Esophagus squamous epithelium (tissue), 5 donors: ENCODE measurements at regions not wholly inside any gene's neighbourhood (a gene's known extent, or its start where the extent isn't known, plus 50 kb on each side); places are given as distances from the start of the nearest gene placed in this dataset.
"Not testable (repeated sequence)": the region's sequence is repeated elsewhere in the genome, so short reads cannot be mapped to it uniquely, and the experiment has no call there.

ENCODE experiments used
- DNase-seq: peaks from one replicate; lab custom pipeline; 2025; lab: John Stamatoyannopoulos, UW
- H3K27ac ChIP-seq, 4 donors: fragments of 200-600 bp; sonication (generic); one replicate each; pipeline ENCODE4 v1.5.1; 2016 to 2019; ENCODE audit warnings: mild to moderate bottlenecking in 1 of 4
- H3K27me3 ChIP-seq, 4 donors: fragments of 200-600 bp; sonication (generic); 1 replicate in 3 of 4; 2 replicates in 1 of 4; pipeline versions ENCODE4 v1.5.1 to v1.6.0; 2017 to 2021; ENCODE audit warnings: antibody characterized with exemption in 1 of 4
- H3K36me3 ChIP-seq, 3 donors: fragments of 200-600 bp; sonication (generic); one replicate each; pipeline ENCODE4 v1.5.1; 2016 to 2019
- H3K4me1 ChIP-seq, 3 donors: fragments of 200-600 bp; sonication (generic); one replicate each; pipeline ENCODE4 v1.5.1; 2017 to 2019
- H3K4me3 ChIP-seq, 4 donors: fragments of 200-600 bp; sonication (generic); 1 replicate in 3 of 4; 2 replicates in 1 of 4; pipeline ENCODE4 v1.5.1; 2016 to 2019; ENCODE audit warnings: mild to moderate bottlenecking in 2 of 4, moderate library complexity in 1 of 4
- H3K9me3 ChIP-seq, 3 donors: fragments of 200-600 bp; sonication (generic); one replicate each; pipeline ENCODE4 v1.5.1; 2016 to 2019
- POLR2A ChIP-seq, 4 donors: fragments of 450-650 bp; IDR thresholded peaks; one replicate each; pipeline ENCODE4 v1.6.1; 2017; ENCODE audit warnings: antibody characterized with exemption in 4 of 4, mild to moderate bottlenecking in 4 of 4, moderate library complexity in 3 of 4
- WGBS, 2 donors: methylation state at CpG; one replicate each; pipeline ENCODE4 v1.1.5; 2018; 5-methylcytosine and 5-hydroxymethylcytosine counted together
- intact Hi-C: fragments of 100-400 bp; cut with DNase I; formaldehyde crosslinking; loops from one replicate; pipeline ENCODE4 v1.15.0; 2022
- TF ChIP-seq, protein P1 (sequence below), 6 experiments: fragments of 450-650 bp in 4 of 6; fragments of 200-600 bp in 2 of 6; sonication (generic) in 2 of 6; IDR thresholded peaks; one replicate each; pipeline ENCODE4 v1.5.1; 2016 to 2019; ENCODE audit warnings: antibody characterized with exemption in 6 of 6, mild to moderate bottlenecking in 4 of 6, moderate library complexity in 4 of 6
- donor health status: DM: yes; HTN: yes; CAD: no.

DNA sequence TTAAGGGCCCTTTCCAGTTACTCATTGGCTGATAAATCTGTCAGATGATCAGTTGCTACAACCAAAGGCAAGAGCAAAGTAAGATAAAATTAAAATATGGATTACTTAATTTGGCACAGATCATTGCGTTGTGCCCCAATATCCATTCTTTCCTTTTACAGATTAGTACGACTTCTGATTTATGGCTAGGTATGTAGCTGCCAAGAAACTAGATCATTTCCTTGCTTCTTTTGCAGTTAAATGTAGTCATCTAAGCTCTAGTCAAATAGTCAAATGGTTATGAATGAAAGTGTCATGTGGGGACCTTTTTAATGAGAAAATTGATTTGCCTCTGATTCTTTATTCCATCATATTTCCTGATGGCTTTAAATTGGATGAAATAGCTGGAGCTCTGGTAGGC is 1039.9 kb upstream of the FLRT2 start:
- Histone ChIP-seq H3K9me3 (no peaks in the 10 kb centered on the region), H3K27ac (no peak overlapping the region), H3K27me3 (no peaks in the 10 kb centered on the region), H3K4me3 (no peak overlapping the region), H3K36me3 (no peaks in the 10 kb centered on the region), H3K4me1 (no peaks in the 10 kb centered on the region)
- intact Hi-C loops, result no loop called here
- 48 to 70% methylated on average over 2 of the region's 2 CpGs for WGBS, 2 donors
- DNase-seq, result no peak
- TF ChIP-seq, protein P1, sequence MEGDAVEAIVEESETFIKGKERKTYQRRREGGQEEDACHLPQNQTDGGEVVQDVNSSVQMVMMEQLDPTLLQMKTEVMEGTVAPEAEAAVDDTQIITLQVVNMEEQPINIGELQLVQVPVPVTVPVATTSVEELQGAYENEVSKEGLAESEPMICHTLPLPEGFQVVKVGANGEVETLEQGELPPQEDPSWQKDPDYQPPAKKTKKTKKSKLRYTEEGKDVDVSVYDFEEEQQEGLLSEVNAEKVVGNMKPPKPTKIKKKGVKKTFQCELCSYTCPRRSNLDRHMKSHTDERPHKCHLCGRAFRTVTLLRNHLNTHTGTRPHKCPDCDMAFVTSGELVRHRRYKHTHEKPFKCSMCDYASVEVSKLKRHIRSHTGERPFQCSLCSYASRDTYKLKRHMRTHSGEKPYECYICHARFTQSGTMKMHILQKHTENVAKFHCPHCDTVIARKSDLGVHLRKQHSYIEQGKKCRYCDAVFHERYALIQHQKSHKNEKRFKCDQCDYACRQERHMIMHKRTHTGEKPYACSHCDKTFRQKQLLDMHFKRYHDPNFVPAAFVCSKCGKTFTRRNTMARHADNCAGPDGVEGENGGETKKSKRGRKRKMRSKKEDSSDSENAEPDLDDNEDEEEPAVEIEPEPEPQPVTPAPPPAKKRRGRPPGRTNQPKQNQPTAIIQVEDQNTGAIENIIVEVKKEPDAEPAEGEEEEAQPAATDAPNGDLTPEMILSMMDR (IDR thresholded peaks at IDR 0.05), result no peak
- no peak for TF ChIP-seq POLR2A (IDR thresholded peaks at IDR 0.05)

GRCh38 chr14:84492685-84493084 is 1037.3 kb upstream of the FLRT2 start:
- Histone ChIP-seq H3K27ac (no peak overlapping the region), H3K9me3 (no peaks in the 10 kb centered on the region), H3K4me1 (no peaks in the 10 kb centered on the region), H3K27me3 (no peaks in the 10 kb centered on the region), H3K36me3 (no peaks in the 10 kb centered on the region), H3K4me3 (no peak overlapping the region)
- intact Hi-C loops, result no loop called here
- TF ChIP-seq, protein P1 (IDR thresholded peaks at IDR 0.05), result no peak
- no peak for TF ChIP-seq POLR2A (IDR thresholded peaks at IDR 0.05)
- no peak for DNase-seq

GRCh38 chr14:84493779-84494178 is 1036.2 kb upstream of the FLRT2 start:
- no peak for TF ChIP-seq POLR2A (IDR thresholded peaks at IDR 0.05)
- TF ChIP-seq, protein P1 (IDR thresholded peaks at IDR 0.05), result no peak
- H3K27me3 ChIP-seq, result no peaks in the 10 kb centered on the region
- H3K9me3 ChIP-seq, result no peaks in the 10 kb centered on the region
- H3K27ac ChIP-seq, result no peak overlapping the region
- no peaks in the 10 kb centered on the region for H3K36me3 ChIP-seq
- no peak for DNase-seq
- H3K4me1 ChIP-seq, result no peaks in the 10 kb centered on the region
- WGBS, 2 donors, result 70 to 76% methylated on average over 4 of the region's 4 CpGs
- intact Hi-C loops, result no loop called here
- no peak overlapping the region for H3K4me3 ChIP-seq

DNA sequence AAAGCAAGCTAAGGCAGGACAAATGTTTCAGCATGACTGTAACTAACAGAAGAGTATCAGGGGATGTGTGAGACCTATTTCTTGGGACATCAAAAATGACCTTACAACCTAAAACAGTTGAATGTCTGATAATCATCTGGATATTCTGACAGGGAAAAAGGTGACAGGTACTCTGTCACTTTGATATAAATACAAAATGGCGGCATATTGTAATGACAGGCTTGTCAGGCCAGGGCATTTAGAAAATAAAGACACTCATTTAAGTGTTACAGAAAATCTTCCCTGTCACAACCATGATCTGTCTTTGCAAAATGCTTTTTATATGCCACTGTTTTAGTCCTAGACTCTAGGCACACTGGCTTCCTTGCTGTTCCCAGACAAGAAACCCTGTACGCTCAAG is 1033.3 kb upstream of the FLRT2 start:
- 93 to 100% methylated on average over 2 of the region's 2 CpGs for WGBS, 2 donors
- TF ChIP-seq POLR2A (IDR thresholded peaks at IDR 0.05), result no peak
- TF ChIP-seq, protein P1 (IDR thresholded peaks at IDR 0.05), result no peak

DNA sequence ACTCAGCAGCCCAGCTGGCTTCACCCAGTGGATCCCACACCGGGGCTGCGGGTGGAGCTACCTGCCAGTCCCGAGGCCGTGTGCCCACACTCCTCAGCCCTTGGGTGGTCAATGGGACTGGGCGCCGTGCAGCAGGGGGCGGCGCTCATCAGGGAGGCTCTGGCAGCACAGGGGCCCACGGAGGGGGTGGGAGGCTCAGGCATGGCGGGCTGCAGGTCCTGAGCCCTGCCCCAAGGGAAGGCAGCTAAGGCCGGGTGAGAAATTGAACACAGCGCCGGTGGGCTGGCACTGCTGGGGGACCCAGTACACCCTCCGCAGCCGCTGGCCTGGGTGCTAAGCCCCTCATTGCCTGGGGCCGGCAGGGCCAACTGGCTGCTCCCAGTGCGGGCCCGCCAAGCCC is 1017.1 kb upstream of the FLRT2 start:
- H3K27me3 ChIP-seq, DNase-seq, H3K4me3 ChIP-seq, H3K27ac ChIP-seq, intact Hi-C loops, H3K4me1 ChIP-seq, H3K36me3 ChIP-seq, H3K9me3 ChIP-seq: not testable (repeated sequence)
- no CpG with 5 or more reads among the region's 18 CpGs for WGBS, 2 donors

More for the DNA sequence above, 1033.3 kb upstream of the FLRT2 start:
- H3K27me3 ChIP-seq, result no peaks in the 10 kb centered on the region
- no peak for DNase-seq
- no peaks in the 10 kb centered on the region for H3K36me3 ChIP-seq
- no peaks in the 10 kb centered on the region for H3K4me1 ChIP-seq
- H3K27ac ChIP-seq, result no peak overlapping the region
- intact Hi-C loops, result no loop called here
- H3K9me3 ChIP-seq, result no peaks in the 10 kb centered on the region
- H3K4me3 ChIP-seq, result no peak overlapping the region

DNA sequence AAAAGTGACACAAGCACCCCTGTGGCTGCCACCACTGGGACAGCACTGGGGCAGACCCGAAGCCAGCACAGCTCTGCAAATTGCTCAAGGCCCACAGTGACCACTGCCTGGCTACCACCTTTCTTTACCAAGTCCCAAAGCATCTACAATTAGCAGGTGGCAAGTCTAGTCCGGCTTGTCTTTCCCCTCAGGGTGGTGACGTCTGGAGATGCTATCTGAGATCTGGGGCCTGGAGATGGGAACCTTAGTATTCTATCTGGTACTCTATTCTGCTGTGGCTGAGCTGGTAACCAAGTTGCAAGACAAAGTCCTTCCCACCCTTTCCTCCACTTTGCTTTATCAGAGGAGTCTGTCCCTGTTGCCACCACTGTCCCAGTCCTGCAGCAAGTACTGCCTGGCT is 1010.1 kb upstream of the FLRT2 start:
- no peak for DNase-seq
- WGBS, 2 donors, result 71% methylated on average over 3 of the region's 3 CpGs; no CpG with 5 or more reads in 1 of the 2 donors
- no peak overlapping the region for H3K27ac ChIP-seq
- no peaks in the 10 kb centered on the region for H3K36me3 ChIP-seq
- H3K27me3 ChIP-seq, result no peaks in the 10 kb centered on the region
- no peak overlapping the region for H3K4me3 ChIP-seq
- no peaks in the 10 kb centered on the region for H3K9me3 ChIP-seq
- intact Hi-C loops, result no loop called here
- no peak for TF ChIP-seq POLR2A (IDR thresholded peaks at IDR 0.05)
- TF ChIP-seq, protein P1 (IDR thresholded peaks at IDR 0.05), result no peak
- H3K4me1 ChIP-seq, result no peaks in the 10 kb centered on the region
